ENCODE measurements at regions not wholly inside any gene's neighbourhood (a gene's known extent, or its start where the extent isn't known, plus 50 kb on each side); places are given as distances from the start of the nearest gene placed in this dataset.

DNA sequence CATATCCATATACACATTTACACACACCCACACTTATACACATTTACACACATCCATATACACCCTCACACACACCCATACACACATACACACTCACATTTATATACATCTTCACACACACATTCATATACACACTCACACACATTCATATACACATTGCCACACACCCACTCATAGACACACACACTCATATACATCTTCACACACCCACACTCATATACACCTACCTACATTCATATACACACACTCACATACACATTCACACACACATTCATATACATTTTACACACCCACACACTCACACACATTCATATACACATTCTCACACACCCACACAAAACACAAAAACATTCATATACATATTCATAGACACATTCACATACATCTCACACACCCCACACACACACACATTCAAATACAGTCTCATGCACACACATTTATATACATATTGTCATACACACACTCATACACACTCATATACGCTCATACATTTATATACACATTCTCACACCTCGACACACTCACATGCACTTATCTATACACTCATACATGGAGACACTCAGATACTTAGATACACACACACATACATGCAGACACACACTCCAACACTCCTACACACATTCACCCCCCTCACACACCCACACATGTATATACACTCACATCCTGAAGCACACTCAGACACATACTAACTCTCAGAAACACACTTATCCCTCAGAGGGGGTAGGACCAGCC, 82.1 kb downstream of the MRPL14 start:
- Histone ChIP-seq H3K4me3 (replicated peaks; ENCODE audit: insufficient read depth, low read length) (no peak overlapping the region), H3K27ac (replicated peaks) (no peak overlapping the region), H3K27me3 (ENCODE audit: insufficient read depth, poor library complexity, severe bottlenecking) (no peaks in the 10 kb centered on the region)
- DNase-seq (ENCODE audit: low read depth in 1 of 2, low spot score in 1 of 2) = no peak
- TF ChIP-seq, protein P1, sequence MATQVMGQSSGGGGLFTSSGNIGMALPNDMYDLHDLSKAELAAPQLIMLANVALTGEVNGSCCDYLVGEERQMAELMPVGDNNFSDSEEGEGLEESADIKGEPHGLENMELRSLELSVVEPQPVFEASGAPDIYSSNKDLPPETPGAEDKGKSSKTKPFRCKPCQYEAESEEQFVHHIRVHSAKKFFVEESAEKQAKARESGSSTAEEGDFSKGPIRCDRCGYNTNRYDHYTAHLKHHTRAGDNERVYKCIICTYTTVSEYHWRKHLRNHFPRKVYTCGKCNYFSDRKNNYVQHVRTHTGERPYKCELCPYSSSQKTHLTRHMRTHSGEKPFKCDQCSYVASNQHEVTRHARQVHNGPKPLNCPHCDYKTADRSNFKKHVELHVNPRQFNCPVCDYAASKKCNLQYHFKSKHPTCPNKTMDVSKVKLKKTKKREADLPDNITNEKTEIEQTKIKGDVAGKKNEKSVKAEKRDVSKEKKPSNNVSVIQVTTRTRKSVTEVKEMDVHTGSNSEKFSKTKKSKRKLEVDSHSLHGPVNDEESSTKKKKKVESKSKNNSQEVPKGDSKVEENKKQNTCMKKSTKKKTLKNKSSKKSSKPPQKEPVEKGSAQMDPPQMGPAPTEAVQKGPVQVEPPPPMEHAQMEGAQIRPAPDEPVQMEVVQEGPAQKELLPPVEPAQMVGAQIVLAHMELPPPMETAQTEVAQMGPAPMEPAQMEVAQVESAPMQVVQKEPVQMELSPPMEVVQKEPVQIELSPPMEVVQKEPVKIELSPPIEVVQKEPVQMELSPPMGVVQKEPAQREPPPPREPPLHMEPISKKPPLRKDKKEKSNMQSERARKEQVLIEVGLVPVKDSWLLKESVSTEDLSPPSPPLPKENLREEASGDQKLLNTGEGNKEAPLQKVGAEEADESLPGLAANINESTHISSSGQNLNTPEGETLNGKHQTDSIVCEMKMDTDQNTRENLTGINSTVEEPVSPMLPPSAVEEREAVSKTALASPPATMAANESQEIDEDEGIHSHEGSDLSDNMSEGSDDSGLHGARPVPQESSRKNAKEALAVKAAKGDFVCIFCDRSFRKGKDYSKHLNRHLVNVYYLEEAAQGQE (IDR thresholded peaks at IDR 0.05; ENCODE audit: insufficient replicate concordance, low read depth) = no peak
- TF ChIP-seq GABPA (IDR thresholded peaks at IDR 0.05; ENCODE audit: low read depth) (no peak), POLR2AphosphoS5 (IDR thresholded peaks at IDR 0.05; ENCODE audit: low read depth) (no peak), SPI1 (IDR thresholded peaks at IDR 0.05; ENCODE audit: borderline replicate concordance, low read depth) (no peak), CTCF (IDR thresholded peaks at IDR 0.05; ENCODE audit: insufficient read depth, low read length) (no peak)

GRCh38 chr6:44044154-44044539, 83.1 kb downstream of the MRPL14 start:
- TF ChIP-seq GABPA (IDR thresholded peaks at IDR 0.05; ENCODE audit: low read depth) = no peak
- TF ChIP-seq SPI1 (IDR thresholded peaks at IDR 0.05; ENCODE audit: borderline replicate concordance, low read depth) = no peak
- TF ChIP-seq, protein P1 (IDR thresholded peaks at IDR 0.05; ENCODE audit: insufficient replicate concordance, low read depth) = no peak
- no peak for TF ChIP-seq POLR2AphosphoS5 (IDR thresholded peaks at IDR 0.05; ENCODE audit: low read depth)
- TF ChIP-seq CTCF (IDR thresholded peaks at IDR 0.05; ENCODE audit: insufficient read depth, low read length) = no peak
- DNase-seq (ENCODE audit: low read depth in 1 of 2, low spot score in 1 of 2) = no peak
- Histone ChIP-seq H3K27me3 (ENCODE audit: insufficient read depth, poor library complexity, severe bottlenecking) (no peaks in the 10 kb centered on the region), H3K27ac (replicated peaks) (no peak overlapping the region), H3K4me3 (replicated peaks; ENCODE audit: insufficient read depth, low read length) (no peak overlapping the region)

GRCh38 chr6:44043479-44044153, 83.6 kb downstream of the MRPL14 start:
- H3K4me3 ChIP-seq (replicated peaks; ENCODE audit: insufficient read depth, low read length) = no peak overlapping the region
- H3K27me3 ChIP-seq (ENCODE audit: insufficient read depth, poor library complexity, severe bottlenecking) = no peaks in the 10 kb centered on the region
- TF ChIP-seq, protein P1 (IDR thresholded peaks at IDR 0.05; ENCODE audit: insufficient replicate concordance, low read depth) = no peak
- no peak for TF ChIP-seq CTCF (IDR thresholded peaks at IDR 0.05; ENCODE audit: insufficient read depth, low read length)
- TF ChIP-seq GABPA (IDR thresholded peaks at IDR 0.05; ENCODE audit: low read depth) = no peak
- no peak for TF ChIP-seq POLR2AphosphoS5 (IDR thresholded peaks at IDR 0.05; ENCODE audit: low read depth)
- no peak for TF ChIP-seq SPI1 (IDR thresholded peaks at IDR 0.05; ENCODE audit: borderline replicate concordance, low read depth)
- no peak overlapping the region for H3K27ac ChIP-seq (replicated peaks)
- no peak for DNase-seq (ENCODE audit: low read depth in 1 of 2, low spot score in 1 of 2)
